ENCODE measurements at regions not wholly inside any gene's neighbourhood (a gene's known extent, or its start where the extent isn't known, plus 50 kb on each side); places are given as distances from the start of the nearest gene placed in this dataset.

- FAIRE-seq (peak; percentile 75), DNase-seq (ENCODE audit: low read depth) (no peak)
- TF ChIP-seq CTCF (IDR thresholded peaks at IDR 0.05; ENCODE audit: insufficient read depth, low read length, severe bottlenecking) = no peak
- H3K36me3 ChIP-seq (ENCODE audit: control insufficient read depth, insufficient read depth, low read length) = no peaks in the 10 kb centered on the region
- H3K27me3 ChIP-seq (ENCODE audit: control insufficient read depth, insufficient read depth, low read length) = no peaks in the 10 kb centered on the region
- H3K4me3 ChIP-seq (ENCODE audit: low read depth, low read length) = no peak overlapping the region
These were observed 52.0 kb upstream of the NPTX2 start for GRCh38 chr7:98565103-98565502.

DNA sequence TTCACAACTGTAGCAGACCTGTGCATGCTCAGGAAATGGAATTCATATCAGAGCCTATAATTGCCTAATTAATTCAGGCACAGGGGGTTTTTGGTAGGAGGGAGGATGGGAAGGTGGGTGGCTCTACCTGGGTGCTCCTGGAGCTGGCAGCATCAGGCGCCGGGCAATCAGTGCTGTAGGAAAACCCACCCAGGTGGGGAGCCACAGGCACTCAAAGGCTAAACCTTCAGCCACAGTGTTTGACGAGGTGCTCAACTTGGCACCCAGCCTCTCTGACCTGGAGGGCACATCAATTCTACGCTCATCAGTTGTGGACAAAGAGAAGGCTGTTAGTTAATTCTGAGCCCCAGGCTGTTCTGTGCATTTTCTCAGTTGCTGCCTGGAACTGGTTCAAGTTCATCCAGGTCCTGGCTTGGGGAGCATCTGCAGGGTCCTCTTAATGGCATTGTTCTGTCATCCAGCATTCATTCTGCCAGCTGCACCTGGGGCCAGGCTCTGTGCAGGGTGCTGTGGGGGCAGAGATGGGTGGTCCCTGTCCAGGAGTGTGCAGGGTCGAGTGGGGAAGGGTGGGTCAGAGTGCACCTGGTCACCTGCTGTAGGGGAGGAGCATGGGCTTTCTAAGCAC, 54.1 kb upstream of the NPTX2 start:
- Histone ChIP-seq H3K36me3 (ENCODE audit: control insufficient read depth, insufficient read depth, low read length) (no peaks in the 10 kb centered on the region), H3K4me3 (ENCODE audit: low read depth, low read length) (no peak overlapping the region), H3K27me3 (ENCODE audit: control insufficient read depth, insufficient read depth, low read length) (no peaks in the 10 kb centered on the region)
- FAIRE-seq (no peak), DNase-seq (ENCODE audit: low read depth) (no peak)
- TF ChIP-seq CTCF (IDR thresholded peaks at IDR 0.05; ENCODE audit: insufficient read depth, low read length, severe bottlenecking) = no peak

DNA sequence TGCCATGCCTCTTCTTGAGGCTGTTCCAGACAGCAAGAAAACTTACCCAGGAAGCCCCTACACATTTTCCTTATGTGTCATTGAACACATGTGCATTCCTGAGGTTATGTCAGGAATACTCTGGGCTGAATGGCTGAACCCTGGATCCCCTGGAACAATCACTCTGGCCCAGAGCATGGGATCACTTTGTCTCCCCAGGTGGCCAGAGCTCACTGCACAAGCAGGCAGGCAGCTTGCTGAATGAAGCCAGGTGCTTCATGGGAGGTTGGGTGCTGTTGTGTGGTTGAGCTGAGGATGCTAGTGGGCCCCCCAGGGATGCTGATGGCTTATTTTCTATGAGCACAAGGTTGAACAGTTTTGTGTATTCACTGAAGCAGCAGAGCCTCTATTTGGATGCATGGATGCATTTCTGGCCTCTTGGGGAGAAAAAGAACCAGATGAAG, 54.7 kb upstream of the NPTX2 start:
- no peaks in the 10 kb centered on the region for H3K27me3 ChIP-seq (ENCODE audit: control insufficient read depth, insufficient read depth, low read length)
- TF ChIP-seq CTCF (IDR thresholded peaks at IDR 0.05; ENCODE audit: insufficient read depth, low read length, severe bottlenecking) = no peak
- no peak for DNase-seq (ENCODE audit: low read depth)

DNA sequence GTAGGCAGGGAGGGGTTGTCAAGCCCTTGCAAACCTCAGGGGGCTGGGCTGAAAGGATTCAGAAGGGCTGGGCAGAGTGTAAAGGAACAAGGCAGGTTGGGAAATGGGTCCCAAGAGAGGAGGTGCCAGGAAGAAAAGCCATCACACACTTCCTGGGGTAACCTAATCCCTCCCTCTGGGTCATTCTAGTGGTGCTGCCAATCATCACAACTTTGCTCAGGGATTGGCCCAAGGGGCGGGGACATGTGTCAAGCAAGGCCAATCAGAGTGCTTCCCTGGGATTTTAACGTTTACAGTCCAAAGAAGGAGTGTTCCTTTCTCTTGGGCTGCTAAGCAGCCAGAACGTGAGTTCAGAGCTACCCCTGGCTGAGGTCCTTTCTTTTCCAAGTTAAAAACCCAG, 57.1 kb upstream of the NPTX2 start:
- H3K36me3 ChIP-seq (ENCODE audit: control insufficient read depth, insufficient read depth, low read length) = no peaks in the 10 kb centered on the region
- no peak overlapping the region for H3K4me3 ChIP-seq (ENCODE audit: low read depth, low read length)
- H3K27me3 ChIP-seq (ENCODE audit: control insufficient read depth, insufficient read depth, low read length) = no peaks in the 10 kb centered on the region
- TF ChIP-seq CTCF (IDR thresholded peaks at IDR 0.05; ENCODE audit: insufficient read depth, low read length, severe bottlenecking) = no peak
- DNase-seq (ENCODE audit: low read depth) (no peak), FAIRE-seq (peak; percentile 7)

More for the DNA sequence above, 54.7 kb upstream of the NPTX2 start:
- no peak overlapping the region for H3K4me3 ChIP-seq (ENCODE audit: low read depth, low read length)
- H3K36me3 ChIP-seq (ENCODE audit: control insufficient read depth, insufficient read depth, low read length) = no peaks in the 10 kb centered on the region
- no peak for FAIRE-seq

- Histone ChIP-seq H3K27me3 (ENCODE audit: control insufficient read depth, insufficient read depth, low read length) (no peaks in the 10 kb centered on the region), H3K4me3 (ENCODE audit: low read depth, low read length) (no peak overlapping the region), H3K36me3 (ENCODE audit: control insufficient read depth, insufficient read depth, low read length) (no peaks in the 10 kb centered on the region)
- no peak for DNase-seq (ENCODE audit: low read depth)
- FAIRE-seq = no peak
- TF ChIP-seq CTCF (IDR thresholded peaks at IDR 0.05; ENCODE audit: insufficient read depth, low read length, severe bottlenecking) = no peak
These were observed 57.9 kb upstream of the NPTX2 start for GRCh38 chr7:98559219-98559618.

- TF ChIP-seq CTCF (IDR thresholded peaks at IDR 0.05; ENCODE audit: insufficient read depth, low read length, severe bottlenecking) = no peak
- Histone ChIP-seq H3K36me3 (ENCODE audit: control insufficient read depth, insufficient read depth, low read length) (no peaks in the 10 kb centered on the region), H3K27me3 (ENCODE audit: control insufficient read depth, insufficient read depth, low read length) (no peaks in the 10 kb centered on the region), H3K4me3 (ENCODE audit: low read depth, low read length) (no peak overlapping the region)
- DNase-seq (ENCODE audit: low read depth) = peak; percentile 10
- no peak for FAIRE-seq
These were observed 59.5 kb upstream of the NPTX2 start for GRCh38 chr7:98557538-98558031.
